HAP-1 (cell line): ENCODE measurements at regions not wholly inside any gene's neighbourhood (a gene's known extent, or its start where the extent isn't known, plus 50 kb on each side); places are given as distances from the start of the nearest gene placed in this dataset.
A peak's percentile ranks its signal among the peaks of the same experiment; 100 is the strongest.
"Not testable (repeated sequence)": the region's sequence is repeated elsewhere in the genome, so short reads cannot be mapped to it uniquely, and the experiment has no call there.

ENCODE experiments used
- DNase-seq, 2 experiments: peaks; one replicate each; pipeline ENCODE4 v3.0.0-alpha.2; 2016 to 2020; ENCODE audit warnings: low spot score in 2 of 2
- H3K27me3 ChIP-seq: fragments of 250-450 bp; sonication (Bioruptor Pico); 2 replicates; pipeline ENCODE4 v1.5.1; 2020; ENCODE audit warnings: low read depth, mild to moderate bottlenecking, moderate library complexity
- H3K36me3 ChIP-seq: fragments of 250-450 bp; sonication (Bioruptor Pico); replicated peaks from 2 replicates; pipeline ENCODE4 v1.5.1; 2020; ENCODE audit warnings: mild to moderate bottlenecking
- H3K4me1 ChIP-seq: fragments of 250-450 bp; sonication (Bioruptor Pico); 2 replicates; pipeline ENCODE4 v1.5.1; 2020; ENCODE audit warnings: mild to moderate bottlenecking
- H3K4me3 ChIP-seq: fragments of 250-450 bp; sonication (Bioruptor Pico); 2 replicates; pipeline ENCODE4 v1.5.1; 2020; ENCODE audit warnings: mild to moderate bottlenecking, moderate library complexity
- H3K9me3 ChIP-seq: fragments of 250-450 bp; sonication (Bioruptor Pico); 2 replicates; pipeline ENCODE4 v1.5.1; 2020; ENCODE audit warnings: mild to moderate bottlenecking, moderate library complexity
- in situ Hi-C: fragments of 300-500 bp; cut with MboI; formaldehyde crosslinking; loops from 3 replicates; pipeline ENCODE4 v1.14.3; 2020; ENCODE audit warnings: low sequenced_read_pairs, inconsistent platforms, mixed read lengths

DNA sequence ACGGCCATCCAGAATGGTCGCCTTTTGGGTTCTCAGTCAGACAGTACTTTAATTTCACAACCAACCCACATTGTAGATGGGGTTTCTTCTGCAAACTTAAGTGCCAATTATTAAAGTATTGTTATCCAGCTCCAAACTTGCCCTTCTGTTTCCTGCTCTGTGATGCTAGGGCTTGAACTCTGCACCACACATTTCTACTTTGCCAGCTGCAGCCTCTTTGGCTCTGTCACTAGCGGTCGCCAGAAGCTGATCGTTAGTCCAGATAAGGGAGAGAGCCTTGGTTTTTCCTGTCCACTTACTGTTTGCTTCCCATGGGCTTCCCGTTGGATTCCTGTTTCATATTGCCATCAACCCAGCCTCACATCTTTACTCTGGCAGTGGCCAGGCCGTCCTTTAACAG, 196.6 kb downstream of the ASB9 start:
- H3K27me3 ChIP-seq, result no peaks in the 10 kb centered on the region
- in situ Hi-C loops, result no loop called here
- no peak for DNase-seq

DNA sequence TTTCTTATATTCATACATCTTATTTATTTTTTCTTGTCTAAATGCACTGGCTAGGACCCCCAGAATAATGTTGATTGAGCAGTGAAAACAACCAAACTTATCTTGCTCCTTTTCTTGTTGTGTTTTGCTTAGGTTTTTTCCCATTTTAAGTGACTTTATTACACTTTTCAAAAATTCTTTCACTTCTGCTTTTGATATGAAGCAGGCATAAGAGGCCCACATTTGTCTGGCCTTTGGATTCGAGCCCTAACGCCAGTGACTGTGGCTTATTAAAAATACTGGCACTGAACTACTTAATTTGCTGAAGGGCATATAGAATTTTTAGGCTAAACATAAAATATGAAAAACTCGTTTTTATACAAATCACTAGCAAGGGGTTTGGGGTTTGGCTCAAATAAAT, 197.0 kb downstream of the ASB9 start:
- in situ Hi-C loops, result no loop called here

More for the DNA sequence above, 196.6 kb downstream of the ASB9 start:
- Histone ChIP-seq H3K9me3 (no peaks in the 10 kb centered on the region), H3K4me3 (no peak overlapping the region), H3K4me1 (no peaks in the 10 kb centered on the region), H3K36me3 (no peaks in the 10 kb centered on the region)

GRCh38 chrX:15072259-15072658, 197.6 kb downstream of the ASB9 start:
- in situ Hi-C loops, result no loop called here

More for the DNA sequence above, 197.0 kb downstream of the ASB9 start:
- Histone ChIP-seq H3K36me3 (no peaks in the 10 kb centered on the region), H3K27me3 (no peaks in the 10 kb centered on the region), H3K4me1 (no peaks in the 10 kb centered on the region), H3K9me3 (no peaks in the 10 kb centered on the region), H3K4me3 (no peak overlapping the region)
- no peak for DNase-seq

DNA sequence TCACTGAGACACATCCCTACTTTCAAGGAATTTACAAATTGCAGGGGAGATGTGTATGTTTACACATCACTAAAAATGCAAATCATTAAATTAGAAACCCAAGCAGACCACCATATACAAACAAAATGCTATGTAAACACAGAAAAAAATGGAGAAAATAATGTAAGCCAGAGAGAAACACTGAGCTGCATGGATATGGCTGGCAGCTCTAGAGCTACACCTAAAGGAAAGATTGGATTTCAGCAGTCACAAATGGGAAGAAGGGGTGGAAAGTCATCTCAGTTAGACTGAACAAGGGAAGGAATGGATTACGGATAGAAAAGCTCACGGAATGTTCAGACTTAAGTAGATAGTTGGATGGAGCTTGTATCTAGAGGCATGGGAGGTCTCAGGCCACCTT, 186.3 kb downstream of the MOSPD2 start:
- no peaks in the 10 kb centered on the region for H3K27me3 ChIP-seq
- no peaks in the 10 kb centered on the region for H3K9me3 ChIP-seq
- H3K4me3 ChIP-seq, result no peak overlapping the region
- H3K4me1 ChIP-seq, result no peaks in the 10 kb centered on the region
- in situ Hi-C loops, result no loop called here
- no peaks in the 10 kb centered on the region for H3K36me3 ChIP-seq
- no peak for DNase-seq

More at GRCh38 chrX:15072259-15072658, 197.6 kb downstream of the ASB9 start:
- Histone ChIP-seq H3K36me3 (no peaks in the 10 kb centered on the region), H3K9me3 (no peaks in the 10 kb centered on the region), H3K4me3 (no peak overlapping the region), H3K4me1 (no peaks in the 10 kb centered on the region), H3K27me3 (no peaks in the 10 kb centered on the region)
- DNase-seq, result no peak

- no peaks in the 10 kb centered on the region for H3K4me1 ChIP-seq
- no peaks in the 10 kb centered on the region for H3K27me3 ChIP-seq
- in situ Hi-C loops, result no loop called here
These were observed 182.8 kb downstream of the MOSPD2 start for GRCh38 chrX:15056044-15056443.

DNA sequence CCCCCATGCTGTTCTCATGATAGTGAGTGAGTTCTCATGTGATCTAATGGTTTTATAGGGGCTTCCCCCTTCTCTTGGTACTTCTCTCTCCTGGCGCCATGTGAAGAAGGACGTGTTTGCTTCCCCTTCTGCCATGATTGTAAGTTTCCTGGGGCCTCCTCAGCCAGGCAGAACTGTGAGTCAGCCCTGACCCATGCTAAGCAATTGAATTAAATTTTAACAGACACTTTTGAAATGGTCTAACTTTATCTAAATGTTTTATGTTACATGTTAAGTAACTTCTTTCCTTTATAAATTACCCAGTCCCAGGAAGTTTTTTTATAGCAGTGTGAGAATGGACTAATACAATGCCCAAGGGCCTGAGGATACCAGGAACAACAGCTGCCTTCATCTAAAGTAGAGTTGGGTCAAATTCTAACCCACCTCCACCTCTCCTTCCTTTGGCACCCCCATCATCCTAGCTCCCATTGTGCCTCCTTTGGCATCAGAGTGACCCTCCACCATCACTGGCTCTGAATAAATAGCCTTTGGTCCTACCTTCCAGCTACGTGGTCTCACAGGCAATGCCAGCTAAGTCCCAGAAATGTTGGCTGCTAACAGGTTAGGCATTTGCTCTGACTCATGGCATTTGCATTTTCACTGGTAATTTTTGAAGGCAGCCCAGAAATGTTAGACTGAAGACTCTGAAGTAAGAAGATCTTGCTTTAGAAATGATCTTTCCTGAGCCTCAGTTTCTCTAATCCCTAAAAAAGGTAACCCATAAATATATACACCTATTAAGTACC, 182.1 kb downstream of the MOSPD2 start:
- in situ Hi-C loops, result no loop called here
- DNase-seq, result no peak
- Histone ChIP-seq H3K4me1 (no peaks in the 10 kb centered on the region), H3K9me3 (no peaks in the 10 kb centered on the region), H3K27me3 (no peaks in the 10 kb centered on the region), H3K36me3 (no peaks in the 10 kb centered on the region), H3K4me3 (no peak overlapping the region)

More at GRCh38 chrX:15056044-15056443, 182.8 kb downstream of the MOSPD2 start:
- H3K9me3 ChIP-seq, result no peaks in the 10 kb centered on the region
- H3K4me3 ChIP-seq, result no peak overlapping the region
- no peak for DNase-seq
- no peaks in the 10 kb centered on the region for H3K36me3 ChIP-seq

GRCh38 chrX:15050395-15050794, 177.2 kb downstream of the MOSPD2 start:
- no peaks in the 10 kb centered on the region for H3K4me1 ChIP-seq
- H3K9me3 ChIP-seq, result no peaks in the 10 kb centered on the region
- in situ Hi-C loops, result no loop called here

DNA sequence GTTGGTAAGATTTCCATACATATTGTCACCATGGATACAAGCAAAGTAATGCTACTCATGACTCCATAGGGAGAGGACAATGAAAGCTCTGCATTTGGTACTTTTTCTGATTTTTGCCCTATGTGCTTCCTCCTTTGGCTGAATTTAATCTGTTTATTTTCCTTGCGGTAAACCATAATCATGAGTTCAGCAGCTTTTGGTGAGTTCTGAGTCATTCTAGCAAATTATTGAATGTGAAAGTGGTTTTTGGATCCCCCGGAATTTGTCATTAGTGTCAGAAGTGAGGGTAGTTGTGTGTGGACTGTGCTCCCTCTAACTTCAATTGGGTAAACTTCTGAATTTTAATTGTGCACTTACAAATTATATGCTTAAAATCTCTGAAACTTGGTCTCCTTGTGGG, 170.3 kb downstream of the MOSPD2 start:
- in situ Hi-C loops, result no loop called here
- no peak for DNase-seq
- Histone ChIP-seq H3K4me1 (no peaks in the 10 kb centered on the region), H3K27me3 (no peaks in the 10 kb centered on the region), H3K4me3 (no peak overlapping the region), H3K9me3 (no peaks in the 10 kb centered on the region), H3K36me3 (no peaks in the 10 kb centered on the region)

More at GRCh38 chrX:15050395-15050794, 177.2 kb downstream of the MOSPD2 start:
- peak in 1 of 2 experiments; percentile 11 for DNase-seq
- Histone ChIP-seq H3K27me3 (no peaks in the 10 kb centered on the region), H3K4me3 (no peak overlapping the region), H3K36me3 (no peaks in the 10 kb centered on the region)

- in situ Hi-C loops, result no loop called here
- no peak for DNase-seq
- no peaks in the 10 kb centered on the region for H3K4me1 ChIP-seq
- no peak overlapping the region for H3K4me3 ChIP-seq
- no peaks in the 10 kb centered on the region for H3K27me3 ChIP-seq
- H3K36me3 ChIP-seq, result no peaks in the 10 kb centered on the region
- no peaks in the 10 kb centered on the region for H3K9me3 ChIP-seq
These were observed 160.7 kb downstream of the MOSPD2 start for GRCh38 chrX:15033917-15034316.

GRCh38 chrX:15017491-15017890, 144.3 kb downstream of the MOSPD2 start:
- Histone ChIP-seq H3K27me3 (no peaks in the 10 kb centered on the region), H3K4me3 (no peak overlapping the region), H3K36me3 (no peaks in the 10 kb centered on the region), H3K4me1 (no peaks in the 10 kb centered on the region), H3K9me3 (no peaks in the 10 kb centered on the region)
- in situ Hi-C loops, result no loop called here
- no peak for DNase-seq

GRCh38 chrX:15016051-15016450, 142.8 kb downstream of the MOSPD2 start:
- in situ Hi-C loops, result no loop called here
- Histone ChIP-seq H3K4me3 (no peak overlapping the region), H3K27me3 (no peaks in the 10 kb centered on the region), H3K36me3 (no peaks in the 10 kb centered on the region), H3K4me1 (no peaks in the 10 kb centered on the region), H3K9me3 (no peaks in the 10 kb centered on the region)
- no peak for DNase-seq

DNA sequence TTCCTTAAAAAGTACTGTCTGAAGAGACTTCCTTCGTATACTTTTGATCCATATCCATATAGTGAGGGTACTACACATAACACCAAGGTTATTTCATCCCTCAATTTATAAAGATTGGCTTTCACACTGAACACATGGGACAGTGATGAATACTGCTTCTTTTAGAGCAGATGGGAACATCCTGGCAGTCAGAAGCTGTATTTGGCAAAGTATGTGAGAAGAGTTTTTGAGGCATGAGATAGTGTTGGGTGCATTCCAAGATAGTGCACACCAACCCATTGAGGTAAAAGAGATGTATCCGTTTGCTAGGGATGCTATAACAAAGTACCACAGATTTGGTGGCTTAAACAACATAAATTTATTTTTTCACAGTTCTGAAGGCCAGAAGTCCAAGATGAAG, 141.1 kb downstream of the MOSPD2 start:
- no peaks in the 10 kb centered on the region for H3K4me1 ChIP-seq
- H3K36me3 ChIP-seq, result no peaks in the 10 kb centered on the region
- no peak overlapping the region for H3K4me3 ChIP-seq
- no peaks in the 10 kb centered on the region for H3K9me3 ChIP-seq
- in situ Hi-C loops, result no loop called here
- DNase-seq, result no peak
- no peaks in the 10 kb centered on the region for H3K27me3 ChIP-seq

GRCh38 chrX:15013461-15013860, 140.2 kb downstream of the MOSPD2 start:
- Histone ChIP-seq H3K27me3 (no peaks in the 10 kb centered on the region), H3K36me3 (no peaks in the 10 kb centered on the region), H3K4me1 (no peaks in the 10 kb centered on the region), H3K4me3 (no peak overlapping the region), H3K9me3 (no peaks in the 10 kb centered on the region)
- DNase-seq, result no peak
- in situ Hi-C loops, result no loop called here

GRCh38 chrX:14997271-14997670, 124.0 kb downstream of the MOSPD2 start:
- H3K27me3 ChIP-seq, result no peaks in the 10 kb centered on the region; the same call in 1 of the 2 replicates

GRCh38 chrX:14984425-14984824, 111.2 kb downstream of the MOSPD2 start:
- H3K4me1 ChIP-seq, H3K9me3 ChIP-seq, in situ Hi-C loops, DNase-seq, H3K36me3 ChIP-seq, H3K4me3 ChIP-seq, H3K27me3 ChIP-seq: not testable (repeated sequence)

More at GRCh38 chrX:14997271-14997670, 124.0 kb downstream of the MOSPD2 start:
- Histone ChIP-seq H3K4me3 (no peak overlapping the region), H3K9me3 (no peaks in the 10 kb centered on the region), H3K36me3 (no peaks in the 10 kb centered on the region), H3K4me1 (no peaks in the 10 kb centered on the region)
- DNase-seq, result no peak
- in situ Hi-C loops, result no loop called here
